ENCODE measurements at regions not wholly inside any gene's neighbourhood (a gene's known extent, or its start where the extent isn't known, plus 50 kb on each side); places are given as distances from the start of the nearest gene placed in this dataset.

GRCh38 chr21:36241717-36242116, 78.3 kb upstream of the MORC3 start:
- TF ChIP-seq CTCF (IDR thresholded peaks at IDR 0.05) (no peak), ZBTB33 (IDR thresholded peaks at IDR 0.05; ENCODE audit: borderline replicate concordance, low read depth) (no peak), FOXJ3 (CRISPR knock-in tag; IDR thresholded peaks at IDR 0.05) (no peak), POLR2AphosphoS5 (IDR thresholded peaks at IDR 0.05; ENCODE audit: low read depth, low read length) (no peak), RCOR1 (IDR thresholded peaks at IDR 0.05; ENCODE audit: low read length) (no peak), USF1 (IDR thresholded peaks at IDR 0.05; ENCODE audit: borderline replicate concordance, low read depth) (no peak), JUND (IDR thresholded peaks at IDR 0.05) (no peak), FOXM1 (IDR thresholded peaks at IDR 0.05; ENCODE audit: low read depth) (no peak), REST (IDR thresholded peaks at IDR 0.05; ENCODE audit: low read depth, low read length) (no peak), TAF1 (IDR thresholded peaks at IDR 0.05; ENCODE audit: borderline replicate concordance, low read depth, low read length) (no peak)

All from SK-N-SH (cell line).